A673 (cell line): ENCODE measurements at regions not wholly inside any gene's neighbourhood (a gene's known extent, or its start where the extent isn't known, plus 50 kb on each side); places are given as distances from the start of the nearest gene placed in this dataset.

Experiments
- BruUV-seq: library from RNA; stranded (reverse); fragments of 400-500 nt; replicated peaks from 2 replicates; lab custom pipeline; 2021; lab: Mats Ljungman, UMichigan
- CTCF ChIA-PET: fragments of 300-600 bp; sonication (Branson Sonifier 250); formaldehyde crosslinking; loops from one replicate; lab custom pipeline; 2022; ENCODE audit warnings: antibody characterized with exemption; lab: Charles Lee
- POLR2A ChIA-PET: fragments of 300-600 bp; sonication (Branson Sonifier 250); formaldehyde crosslinking; loops from one replicate; lab custom pipeline; 2022; ENCODE audit warnings: antibody characterized with exemption; ENCODE audit not compliant: low non-redundant PET; lab: Charles Lee
- DNase-seq: peaks from one replicate; pipeline ENCODE4 v3.0.0-alpha.2; 2015; ENCODE audit warnings: low spot score
- H3K27ac ChIP-seq: fragments of 200-600 bp; sonication (generic); 2 replicates; pipeline ENCODE4 v1.5.1; 2016; ENCODE audit warnings: mixed run types, low read depth, mild to moderate bottlenecking, mixed read lengths, antibody characterized with exemption, low read length; ENCODE audit not compliant: poor library complexity, severe bottlenecking
- H3K27me3 ChIP-seq: fragments of 200-600 bp; sonication (generic); replicated peaks from 2 replicates; pipeline ENCODE4 v1.6.1; 2017; ENCODE audit warnings: mixed run types, low read depth, mild to moderate bottlenecking, mixed read lengths, antibody characterized with exemption, low read length; ENCODE audit not compliant: insufficient read depth, poor library complexity
- H3K36me3 ChIP-seq: fragments of 200-600 bp; sonication (generic); 2 replicates; pipeline ENCODE4 v1.6.1; 2016; ENCODE audit warnings: mixed run types, mild to moderate bottlenecking, mixed read lengths, antibody characterized with exemption, low read length; ENCODE audit not compliant: insufficient read depth, poor library complexity, severe bottlenecking
- H3K4me1 ChIP-seq: fragments of 200-600 bp; sonication (generic); 2 replicates; pipeline ENCODE4 v1.6.1; 2017; ENCODE audit warnings: mixed run types, mild to moderate bottlenecking, mixed read lengths, antibody characterized with exemption, low read length; ENCODE audit not compliant: insufficient read depth, poor library complexity, severe bottlenecking
- H3K4me3 ChIP-seq: fragments of 200-600 bp; sonication (generic); 2 replicates; pipeline ENCODE4 v1.5.1; 2016; ENCODE audit warnings: low read depth, mixed run types, mild to moderate bottlenecking, mixed read lengths, low read length; ENCODE audit not compliant: poor library complexity, severe bottlenecking
- H3K9me3 ChIP-seq: fragments of 200-600 bp; sonication (generic); 2 replicates; pipeline ENCODE4 v1.6.1; 2016; ENCODE audit warnings: mixed run types, low read depth, mild to moderate bottlenecking, mixed read lengths, antibody characterized with exemption, low read length; ENCODE audit not compliant: poor library complexity, severe bottlenecking
- EZH2 ChIP-seq: fragments of 200-600 bp; sonication (generic); IDR thresholded peaks from 2 replicates; pipeline ENCODE4 v1.6.1; 2017; ENCODE audit warnings: borderline replicate concordance, low read depth, mild to moderate bottlenecking, mixed read lengths, antibody characterized with exemption, low read length; ENCODE audit not compliant: poor library complexity, severe bottlenecking
- intact Hi-C: fragments of 100-400 bp; cut with micrococcal nuclease; formaldehyde crosslinking; loops from one replicate; pipeline ENCODE4 v1.10.0; 2022; ENCODE audit not compliant: unreplicated experiment
- TF ChIP-seq, protein P1 (sequence below): fragments of 300-800, 200-600 bp; sonication (generic); conservative IDR thresholded peaks from 2 replicates; pipeline ENCODE4 v1.5.1; 2017; ENCODE audit warnings: low read depth, mild to moderate bottlenecking, antibody characterized with exemption, low read length, moderate library complexity, mixed read lengths

DNA sequence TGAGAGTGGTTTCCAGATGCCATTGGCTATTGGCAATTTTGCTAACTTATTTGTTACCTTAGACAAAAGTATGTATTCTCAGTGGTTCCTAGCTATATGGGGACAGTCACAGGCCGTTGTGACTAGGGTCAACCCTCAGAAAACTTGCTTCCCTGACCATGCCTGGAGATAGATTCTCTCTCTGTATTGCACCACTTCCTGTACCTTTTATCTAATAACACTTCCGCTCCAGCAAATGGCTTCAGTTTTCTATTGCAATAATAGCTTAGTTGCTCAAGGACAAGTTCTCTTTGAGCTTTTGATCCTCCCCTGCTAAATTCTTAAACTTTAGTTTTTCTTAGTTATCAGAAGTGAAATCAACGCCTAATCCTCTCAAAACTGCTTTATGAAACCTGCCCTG, 338.0 kb downstream of the RMST start:
- TF ChIP-seq, protein P1, sequence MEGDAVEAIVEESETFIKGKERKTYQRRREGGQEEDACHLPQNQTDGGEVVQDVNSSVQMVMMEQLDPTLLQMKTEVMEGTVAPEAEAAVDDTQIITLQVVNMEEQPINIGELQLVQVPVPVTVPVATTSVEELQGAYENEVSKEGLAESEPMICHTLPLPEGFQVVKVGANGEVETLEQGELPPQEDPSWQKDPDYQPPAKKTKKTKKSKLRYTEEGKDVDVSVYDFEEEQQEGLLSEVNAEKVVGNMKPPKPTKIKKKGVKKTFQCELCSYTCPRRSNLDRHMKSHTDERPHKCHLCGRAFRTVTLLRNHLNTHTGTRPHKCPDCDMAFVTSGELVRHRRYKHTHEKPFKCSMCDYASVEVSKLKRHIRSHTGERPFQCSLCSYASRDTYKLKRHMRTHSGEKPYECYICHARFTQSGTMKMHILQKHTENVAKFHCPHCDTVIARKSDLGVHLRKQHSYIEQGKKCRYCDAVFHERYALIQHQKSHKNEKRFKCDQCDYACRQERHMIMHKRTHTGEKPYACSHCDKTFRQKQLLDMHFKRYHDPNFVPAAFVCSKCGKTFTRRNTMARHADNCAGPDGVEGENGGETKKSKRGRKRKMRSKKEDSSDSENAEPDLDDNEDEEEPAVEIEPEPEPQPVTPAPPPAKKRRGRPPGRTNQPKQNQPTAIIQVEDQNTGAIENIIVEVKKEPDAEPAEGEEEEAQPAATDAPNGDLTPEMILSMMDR: no peak
- TF ChIP-seq EZH2: no peak
- ChIA-PET POLR2A (no interaction called here), CTCF (no interaction called here)
- no peak overlapping the region for H3K27ac ChIP-seq
- no peaks in the 10 kb centered on the region for H3K9me3 ChIP-seq
- intact Hi-C loops: no loop called here
- BruUV-seq: no TSS peak
- no peak for DNase-seq
- no peaks in the 10 kb centered on the region for H3K4me1 ChIP-seq
- no peaks in the 10 kb centered on the region for H3K36me3 ChIP-seq
- H3K27me3 ChIP-seq: peaks cover 33% of the 10 kb centered on the region
- H3K4me3 ChIP-seq: no peak overlapping the region

DNA sequence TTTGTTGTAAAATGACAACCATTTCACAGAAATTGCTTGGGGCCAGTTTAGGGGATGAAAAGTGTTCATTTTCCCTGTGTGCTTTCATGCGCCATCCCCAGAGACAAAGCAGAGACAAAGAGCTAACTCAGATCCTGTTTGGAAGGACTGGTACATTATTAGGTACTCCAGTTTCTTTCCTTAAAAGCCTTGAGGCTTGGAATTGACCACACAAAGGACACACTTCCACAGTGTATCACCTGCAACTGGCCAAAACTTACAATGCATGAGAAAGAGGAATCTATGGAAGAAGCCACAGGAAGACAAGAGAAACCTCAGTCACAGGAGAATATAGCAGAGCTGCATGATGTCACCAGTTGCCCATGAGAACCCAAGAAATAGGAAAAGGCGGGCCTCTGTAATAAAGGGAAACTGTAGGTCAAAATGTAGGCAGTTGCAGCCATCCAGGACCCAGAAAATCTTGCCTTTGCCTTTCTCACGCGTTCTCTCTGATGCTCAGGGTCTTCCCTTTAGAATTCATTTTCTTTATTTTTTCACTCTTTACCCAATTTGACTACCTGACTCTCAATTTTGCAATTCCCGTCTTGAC, 339.0 kb downstream of the RMST start:
- CTCF ChIA-PET: no interaction called here
- intact Hi-C loops: no loop called here

DNA sequence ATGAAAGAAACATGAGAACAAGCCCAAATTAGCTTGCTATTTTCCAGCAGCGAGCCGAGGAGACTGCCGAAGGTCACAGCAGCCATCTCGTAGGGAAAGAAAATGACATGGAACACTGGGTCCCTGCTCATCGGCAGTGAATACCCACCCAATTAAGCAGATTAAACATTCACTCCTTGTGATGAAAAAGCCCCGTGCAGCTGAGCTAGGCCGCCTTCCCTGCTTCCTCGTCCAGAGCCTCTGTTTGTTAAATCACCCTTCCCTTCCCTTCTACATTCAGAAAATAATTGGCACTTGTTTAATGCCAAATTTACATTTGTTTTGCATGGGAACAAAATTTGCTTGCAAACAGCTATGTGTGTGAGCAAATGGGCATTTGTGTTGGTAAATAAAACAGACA, 342.5 kb downstream of the RMST start:
- no TSS peak for BruUV-seq
- Histone ChIP-seq H3K4me3 (no peak overlapping the region), H3K4me1 (no peaks in the 10 kb centered on the region), H3K9me3 (no peaks in the 10 kb centered on the region), H3K27ac (no peak overlapping the region), H3K36me3 (no peaks in the 10 kb centered on the region), H3K27me3 (peaks cover 32% of the 10 kb centered on the region)
- no peak for TF ChIP-seq EZH2
- TF ChIP-seq, protein P1: no peak
- intact Hi-C loops: no loop called here
- POLR2A ChIA-PET: no interaction called here
- CTCF ChIA-PET: no interaction called here
- DNase-seq: no peak

More for the DNA sequence above, 339.0 kb downstream of the RMST start:
- H3K9me3 ChIP-seq: no peaks in the 10 kb centered on the region
- no peaks in the 10 kb centered on the region for H3K4me1 ChIP-seq
- no peak overlapping the region for H3K27ac ChIP-seq
- no peaks in the 10 kb centered on the region for H3K36me3 ChIP-seq
- no peak for TF ChIP-seq EZH2
- TF ChIP-seq, protein P1: no peak
- no peak for DNase-seq
- no TSS peak for BruUV-seq
- peaks cover 39% of the 10 kb centered on the region for H3K27me3 ChIP-seq
- POLR2A ChIA-PET: no interaction called here
- no peak overlapping the region for H3K4me3 ChIP-seq
